Fibroblast of lung (primary cell): ENCODE measurements at regions not wholly inside any gene's neighbourhood (a gene's known extent, or its start where the extent isn't known, plus 50 kb on each side); places are given as distances from the start of the nearest gene placed in this dataset.

ENCODE experiments used
- EZH2 ChIP-seq: IDR thresholded peaks from 2 replicates; pipeline ENCODE4 v1.5.1; 2012; ENCODE audit warnings: low read length, control low read depth, mild to moderate bottlenecking; ENCODE audit errors: missing control alignments
- TF ChIP-seq, protein P1 (sequence below), 2 donors: IDR thresholded peaks in 1 of 2; conservative IDR thresholded peaks in 1 of 2; 1 replicate in 1 of 2; 2 replicates in 1 of 2; pipeline ENCODE4 v1.5.1; 2011 to 2012; ENCODE audit warnings: low read length in 2 of 2, control low read depth in 1 of 2, inconsistent platforms in 1 of 2, low read depth in 1 of 2, mild to moderate bottlenecking in 1 of 2

GRCh38 chr14:26191671-26192070 is 406.2 kb downstream of the NOVA1 start:
- TF ChIP-seq, protein P1, sequence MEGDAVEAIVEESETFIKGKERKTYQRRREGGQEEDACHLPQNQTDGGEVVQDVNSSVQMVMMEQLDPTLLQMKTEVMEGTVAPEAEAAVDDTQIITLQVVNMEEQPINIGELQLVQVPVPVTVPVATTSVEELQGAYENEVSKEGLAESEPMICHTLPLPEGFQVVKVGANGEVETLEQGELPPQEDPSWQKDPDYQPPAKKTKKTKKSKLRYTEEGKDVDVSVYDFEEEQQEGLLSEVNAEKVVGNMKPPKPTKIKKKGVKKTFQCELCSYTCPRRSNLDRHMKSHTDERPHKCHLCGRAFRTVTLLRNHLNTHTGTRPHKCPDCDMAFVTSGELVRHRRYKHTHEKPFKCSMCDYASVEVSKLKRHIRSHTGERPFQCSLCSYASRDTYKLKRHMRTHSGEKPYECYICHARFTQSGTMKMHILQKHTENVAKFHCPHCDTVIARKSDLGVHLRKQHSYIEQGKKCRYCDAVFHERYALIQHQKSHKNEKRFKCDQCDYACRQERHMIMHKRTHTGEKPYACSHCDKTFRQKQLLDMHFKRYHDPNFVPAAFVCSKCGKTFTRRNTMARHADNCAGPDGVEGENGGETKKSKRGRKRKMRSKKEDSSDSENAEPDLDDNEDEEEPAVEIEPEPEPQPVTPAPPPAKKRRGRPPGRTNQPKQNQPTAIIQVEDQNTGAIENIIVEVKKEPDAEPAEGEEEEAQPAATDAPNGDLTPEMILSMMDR (conservative IDR thresholded peaks at IDR 0.05 in 1 of 2, IDR thresholded peaks at IDR 0.05 in 1 of 2; ENCODE audit: low read depth in 1 of 2, low read length in 2 of 2), result no peak
- no peak for TF ChIP-seq EZH2
